HG02840 (cell line): ENCODE measurements at regions not wholly inside any gene's neighbourhood (a gene's known extent, or its start where the extent isn't known, plus 50 kb on each side); places are given as distances from the start of the nearest gene placed in this dataset.
A peak's percentile ranks its signal among the peaks of the same experiment; 100 is the strongest.

ENCODE experiments used
- ATAC-seq: cut with Tn5 transposase; IDR thresholded peaks from one replicate; pipeline ENCODE4 v1.9.1; 2021; ENCODE audit warnings: mild to moderate bottlenecking, moderate library complexity, moderate number of reproducible peaks; ENCODE audit not compliant: unreplicated experiment, low FRiP score

DNA sequence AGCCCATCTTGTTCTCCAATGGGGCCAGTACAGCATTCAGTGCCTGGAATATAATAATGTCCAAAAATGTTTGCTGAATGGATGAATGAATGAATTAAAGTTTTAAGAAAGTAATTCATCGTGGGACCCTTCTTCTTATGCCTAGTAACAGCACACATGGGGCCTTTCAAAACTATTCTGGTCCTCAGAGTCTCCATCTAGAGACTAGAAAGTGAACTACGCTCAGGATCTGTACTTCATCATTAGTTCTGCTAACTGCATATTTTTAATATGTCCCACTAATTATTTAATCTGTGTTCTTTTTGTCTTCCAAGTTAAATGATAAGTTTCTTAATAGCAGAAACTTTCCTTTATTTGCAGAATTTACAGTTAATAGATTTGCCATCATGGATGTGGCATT lies 172.5 kb downstream of the SMAD2 start:
- ATAC-seq = no peak

DNA sequence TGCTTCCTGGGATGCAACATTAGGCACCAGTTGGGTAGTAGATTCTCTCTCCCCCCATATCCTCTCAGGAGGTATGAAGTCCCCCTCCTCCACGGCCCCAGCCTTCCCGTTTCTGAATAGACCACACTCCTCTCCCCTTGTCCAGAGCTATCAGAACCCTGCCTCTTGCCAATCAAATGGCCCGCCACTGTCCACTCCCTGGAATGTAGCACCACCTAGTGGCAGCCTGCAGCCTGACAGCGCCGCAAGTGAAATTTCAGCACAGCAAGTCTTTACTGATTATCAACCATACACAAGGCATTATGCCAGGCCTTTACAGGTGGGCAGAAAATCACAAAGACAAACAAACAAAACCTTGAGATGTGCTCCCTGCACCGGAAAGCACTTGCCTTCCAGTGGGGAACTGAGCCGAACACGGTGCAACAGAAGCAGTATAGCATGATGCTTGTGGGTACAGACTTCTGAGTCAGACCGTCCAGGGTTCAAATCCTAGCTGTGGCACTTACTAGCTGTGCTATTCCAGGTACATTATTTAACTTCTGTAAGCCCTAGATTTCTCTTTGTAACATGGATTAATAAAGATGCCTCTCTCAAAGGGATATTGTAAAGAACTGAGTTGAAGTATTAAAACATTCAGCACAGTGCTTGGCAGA lies 174.0 kb downstream of the SMAD2 start:
- ATAC-seq = no peak

DNA sequence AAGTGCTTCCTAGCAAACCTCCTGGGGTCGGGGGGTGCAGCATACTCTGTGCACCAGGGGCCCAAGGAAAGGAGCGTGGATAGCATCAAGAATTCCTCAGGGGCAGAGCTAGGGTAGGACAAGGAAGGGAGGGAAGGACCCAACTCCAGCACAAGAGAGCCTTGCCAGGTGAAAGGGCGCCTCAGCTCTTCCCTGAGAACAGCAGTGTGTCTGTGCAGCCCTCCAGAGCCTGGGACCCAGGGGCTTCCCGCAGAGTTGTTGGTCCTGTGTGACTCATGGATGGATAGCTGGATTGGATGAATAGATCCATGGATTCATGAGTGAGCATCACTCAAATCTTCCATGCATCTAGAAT lies 175.4 kb downstream of the SMAD2 start:
- ATAC-seq = no peak

DNA sequence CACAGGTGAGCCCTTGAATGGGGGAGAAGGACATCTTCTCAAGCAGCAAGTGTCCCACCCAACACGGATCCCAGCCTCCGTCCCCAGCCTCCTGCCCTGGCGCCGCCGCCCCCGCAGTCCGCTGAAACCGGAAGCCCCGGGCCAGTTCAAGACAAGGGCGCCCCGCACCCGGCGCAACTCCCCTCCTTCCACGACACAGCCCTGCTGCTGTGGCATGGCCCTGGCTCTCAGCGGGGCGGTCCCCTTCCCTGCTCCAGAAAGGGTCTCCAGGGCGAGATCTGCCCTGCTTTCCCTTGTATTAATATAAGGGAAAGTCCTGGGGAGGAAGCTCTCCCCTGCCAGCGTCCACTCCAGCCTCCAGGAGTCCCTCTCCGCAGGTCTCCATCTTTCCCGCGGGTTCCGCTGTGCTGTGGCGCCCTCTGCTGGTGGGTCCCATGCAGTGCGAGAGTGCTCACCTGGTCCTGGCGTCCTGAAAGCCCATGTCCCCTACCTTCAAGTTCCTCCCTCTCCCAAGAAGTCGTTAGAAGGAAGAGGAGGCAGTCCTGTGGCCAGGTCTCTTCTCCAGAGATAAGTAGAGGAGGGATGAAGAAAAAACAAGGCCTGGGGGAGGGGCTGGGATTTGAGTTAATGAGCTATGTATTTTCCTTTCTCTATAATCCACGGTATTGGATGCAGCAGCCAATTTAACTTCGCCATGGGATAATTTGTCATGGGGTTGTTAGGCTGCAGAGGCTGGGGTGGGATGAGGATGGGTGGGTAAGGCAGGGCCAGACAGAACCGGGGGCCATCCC lies 176.0 kb downstream of the SMAD2 start:
- no peak for ATAC-seq

DNA sequence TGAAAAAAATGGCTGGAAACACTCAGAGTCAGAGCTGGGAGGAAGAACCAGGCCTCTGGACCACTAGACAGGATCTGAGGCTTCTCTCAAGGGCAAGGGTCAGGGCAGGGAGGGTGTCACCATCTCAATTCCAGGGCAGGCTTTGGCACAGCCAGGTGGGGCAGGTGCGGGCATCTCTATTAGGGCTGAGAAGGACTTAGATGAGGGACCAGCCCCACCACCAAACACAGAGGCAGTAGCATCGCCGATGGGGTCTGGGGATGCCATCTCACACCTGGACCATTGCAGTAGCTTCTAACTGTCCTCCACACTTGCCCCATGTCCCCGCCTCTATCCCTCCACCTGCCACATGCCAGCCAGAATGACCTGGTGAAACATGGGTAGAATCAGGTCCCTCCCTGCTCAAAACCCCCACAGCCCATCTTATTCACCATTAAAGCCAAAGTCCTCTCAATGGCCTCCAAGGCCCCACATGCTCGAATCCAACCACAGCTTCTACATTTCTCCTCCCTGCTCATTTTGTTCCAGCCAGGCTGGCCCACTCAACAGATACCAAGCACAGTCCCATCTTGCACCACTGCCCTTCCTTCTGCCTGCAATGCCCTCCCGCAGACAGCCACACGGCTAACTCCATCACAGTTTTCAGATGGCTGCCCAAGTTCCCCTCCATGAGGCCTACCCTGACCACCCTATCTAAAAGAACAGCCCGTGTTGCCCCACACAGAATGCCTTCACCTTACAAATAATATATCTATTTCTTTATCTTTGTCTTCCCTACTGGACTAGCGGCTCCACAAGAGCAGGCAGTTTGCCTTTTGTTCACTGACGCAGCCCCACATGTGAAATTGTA lies 177.4 kb downstream of the SMAD2 start:
- no peak for ATAC-seq

DNA sequence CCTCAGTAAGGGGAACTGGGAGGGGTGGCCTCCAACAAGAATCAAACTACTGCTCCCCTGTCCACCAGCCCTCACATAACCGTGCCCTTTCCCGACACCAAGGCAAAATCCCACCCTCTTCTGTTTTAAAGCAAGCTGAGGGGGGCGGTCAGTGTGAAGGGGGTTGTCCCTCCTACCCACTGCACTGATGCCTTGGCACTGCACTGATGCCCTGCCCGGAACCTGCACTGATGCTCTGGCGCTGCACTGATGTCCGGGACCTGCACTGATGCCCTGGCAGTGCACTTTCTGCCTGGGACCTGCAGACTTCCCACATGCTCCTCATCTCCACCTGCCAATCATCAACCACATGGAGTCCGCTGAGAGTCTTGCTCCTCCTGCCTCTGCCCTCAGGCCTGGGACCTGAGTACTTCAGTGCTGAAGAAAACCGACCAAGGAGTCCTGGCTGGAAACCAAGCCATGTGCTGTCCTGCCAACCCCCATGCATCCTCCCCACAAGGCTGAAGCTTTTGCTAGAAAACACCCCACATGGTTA lies 179.5 kb downstream of the SMAD2 start:
- ATAC-seq = no peak

DNA sequence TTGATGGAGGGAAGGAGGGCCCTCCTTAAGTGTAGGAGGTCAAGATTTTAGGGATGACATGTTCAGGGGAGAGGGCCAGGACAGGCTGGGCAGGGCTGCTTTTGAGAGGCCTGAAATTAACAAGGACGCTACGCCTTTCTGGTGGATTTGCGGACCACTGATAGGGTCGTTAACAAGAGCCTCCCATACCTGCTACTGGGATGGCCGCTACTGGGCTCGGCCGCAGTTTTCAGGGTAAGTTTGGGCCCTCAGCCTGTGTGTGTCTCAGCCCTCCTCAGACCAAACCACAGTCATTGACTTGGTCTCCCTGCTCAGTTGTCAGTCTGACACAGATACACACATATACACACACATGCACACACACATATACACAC lies 180.9 kb downstream of the SMAD2 start:
- ATAC-seq = no peak

DNA sequence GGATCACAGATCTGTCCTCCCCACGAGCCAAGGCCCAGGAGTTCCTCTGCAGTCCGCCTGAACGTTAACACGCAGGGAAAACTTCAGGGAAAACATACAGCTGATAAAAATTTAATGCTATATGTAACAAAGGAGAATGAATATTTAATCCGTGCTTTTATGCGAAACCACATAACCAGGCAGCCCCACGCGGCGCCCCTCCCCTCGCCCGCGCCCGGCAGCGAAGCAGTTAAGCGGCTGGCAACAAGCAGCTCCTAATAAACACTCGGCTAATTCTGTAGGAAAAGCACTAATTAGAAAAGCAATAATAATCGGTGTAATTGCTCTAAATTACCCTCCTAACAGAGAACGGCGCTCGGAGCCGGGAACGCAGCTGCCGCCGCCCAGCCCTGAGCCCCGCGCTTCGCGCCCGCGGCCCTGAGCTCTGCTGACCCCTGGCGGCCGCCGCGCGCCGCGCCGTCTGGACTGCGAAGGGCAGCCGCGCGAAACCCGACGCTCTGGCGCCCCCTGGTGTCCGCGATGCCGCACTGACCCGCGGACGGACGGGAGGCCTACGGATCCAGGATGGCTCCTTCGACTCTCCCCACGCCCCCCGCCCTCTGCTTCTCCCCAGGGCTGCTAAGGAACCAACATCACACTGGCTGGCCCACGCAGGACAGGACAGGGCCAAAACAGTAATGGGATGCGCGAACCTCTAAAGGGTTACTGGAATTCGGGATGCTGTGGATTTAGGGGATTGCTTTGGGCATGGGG lies 181.4 kb downstream of the SMAD2 start:
- peak; percentile 69 for ATAC-seq

DNA sequence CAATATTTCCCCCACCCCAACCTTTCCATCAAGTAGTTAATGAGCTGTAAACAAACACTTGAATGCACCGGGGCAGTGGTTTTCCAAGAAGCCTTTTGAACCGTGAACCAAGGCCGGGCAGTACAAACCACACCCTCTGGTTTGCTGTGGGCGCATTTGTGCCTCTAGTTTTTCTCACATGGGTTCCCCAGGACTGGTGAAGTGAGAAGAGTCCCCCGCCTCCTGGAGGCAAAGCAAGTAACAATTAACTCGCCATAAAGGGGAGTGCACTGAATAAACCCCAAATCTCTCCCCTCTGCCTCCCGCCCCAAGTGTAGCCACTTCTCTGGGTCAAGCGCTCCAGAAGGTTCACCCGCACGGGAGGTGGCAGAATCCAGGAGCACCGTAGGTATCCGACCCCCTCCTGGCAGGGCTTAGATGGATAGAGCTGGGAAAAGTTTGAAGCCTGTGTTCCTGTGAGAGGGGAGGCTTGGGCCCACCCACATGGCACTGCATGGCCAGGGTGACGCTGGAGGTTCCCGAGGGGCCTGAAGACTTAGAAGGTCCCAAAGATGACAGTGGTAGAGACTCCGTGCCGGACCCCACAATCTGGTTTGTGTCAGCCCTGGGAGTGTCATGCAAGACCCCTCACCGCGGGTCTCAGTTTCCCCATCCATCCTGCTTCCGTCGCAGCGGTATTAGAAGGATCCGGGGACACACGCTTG lies 182.2 kb downstream of the SMAD2 start:
- no peak for ATAC-seq

DNA sequence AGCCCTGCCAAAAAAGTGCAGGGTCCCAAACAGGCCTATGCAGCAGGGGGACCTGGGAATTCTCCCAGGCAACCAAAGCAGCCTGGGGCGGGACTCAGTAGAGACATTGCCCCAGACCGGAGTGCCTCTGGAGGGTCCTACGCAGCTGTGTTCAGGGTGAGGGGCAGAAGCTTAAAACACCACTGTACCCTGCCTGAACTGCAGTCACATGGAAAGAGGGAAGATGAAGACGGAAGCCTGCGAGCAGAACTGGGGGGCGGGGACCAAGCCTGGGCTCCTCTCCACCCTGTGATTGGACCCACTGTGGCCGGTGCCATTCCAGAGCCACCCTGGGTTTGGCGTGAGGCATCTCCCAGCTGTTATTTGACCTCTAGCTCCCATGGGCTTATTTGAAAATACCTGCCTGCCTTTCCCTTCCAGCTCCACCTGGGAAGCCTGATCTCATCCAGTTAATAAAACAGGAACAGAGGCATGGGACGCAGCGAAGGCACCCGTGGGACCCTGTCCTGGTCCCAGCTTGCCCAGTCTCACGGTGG lies 183.1 kb downstream of the SMAD2 start:
- no peak for ATAC-seq

DNA sequence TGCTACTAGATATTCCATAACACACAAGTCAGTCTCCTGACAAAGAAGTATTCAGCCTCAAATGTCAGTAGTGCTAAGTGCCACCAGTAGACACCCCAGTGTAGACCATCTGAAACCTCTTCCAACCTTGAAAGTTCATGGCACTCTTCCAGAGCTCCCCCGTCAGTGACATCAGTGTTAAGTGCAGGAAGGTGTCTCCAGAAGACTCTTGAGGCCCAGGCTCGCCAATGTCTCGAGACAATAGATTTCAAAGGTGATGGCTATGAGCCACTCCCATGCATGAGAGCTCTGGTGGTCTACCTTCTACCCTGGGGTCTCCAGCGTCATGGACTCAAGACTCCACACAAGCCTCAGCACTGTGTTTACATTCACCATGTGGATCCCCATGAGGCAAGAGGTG lies 183.8 kb downstream of the SMAD2 start:
- ATAC-seq = no peak

DNA sequence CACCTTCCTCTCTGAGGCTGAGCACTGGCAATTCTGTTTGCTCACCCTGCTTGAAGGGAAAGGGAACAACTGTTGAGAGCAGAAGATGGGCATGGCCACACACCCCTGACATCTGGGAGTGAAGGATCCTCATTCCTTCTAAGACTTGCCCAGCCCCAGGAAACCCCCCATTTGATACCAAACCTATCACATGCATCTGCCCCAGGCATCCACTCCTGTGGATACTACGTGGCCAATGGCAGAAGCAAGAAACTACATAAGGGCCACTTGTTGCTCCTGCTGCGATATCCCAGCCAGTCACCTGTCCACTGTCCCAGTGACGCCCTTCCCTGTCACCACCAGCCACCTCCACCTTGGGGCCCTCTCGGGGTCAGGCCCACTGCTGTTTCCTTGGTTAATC lies 185.2 kb downstream of the SMAD2 start:
- no peak for ATAC-seq

DNA sequence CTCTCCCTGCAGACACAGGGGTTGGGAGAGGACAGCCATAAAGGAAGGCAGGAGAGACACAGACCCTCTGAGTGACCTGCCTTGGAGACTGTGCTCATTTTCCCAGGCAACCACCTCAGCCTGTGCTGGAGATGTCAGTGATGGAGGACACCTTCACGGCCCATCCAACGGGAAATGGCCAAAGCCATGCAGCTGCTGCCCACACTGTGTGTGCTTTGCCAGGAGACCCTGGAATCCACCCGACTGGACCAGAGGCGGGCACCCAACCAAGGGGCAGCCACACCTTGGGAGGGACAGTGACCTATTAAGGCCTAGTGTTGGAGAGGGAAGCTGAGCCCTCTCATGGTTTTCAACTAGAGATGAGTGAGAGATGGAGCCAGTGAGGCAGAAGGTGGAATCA lies 192.5 kb downstream of the SMAD2 start:
- no peak for ATAC-seq

DNA sequence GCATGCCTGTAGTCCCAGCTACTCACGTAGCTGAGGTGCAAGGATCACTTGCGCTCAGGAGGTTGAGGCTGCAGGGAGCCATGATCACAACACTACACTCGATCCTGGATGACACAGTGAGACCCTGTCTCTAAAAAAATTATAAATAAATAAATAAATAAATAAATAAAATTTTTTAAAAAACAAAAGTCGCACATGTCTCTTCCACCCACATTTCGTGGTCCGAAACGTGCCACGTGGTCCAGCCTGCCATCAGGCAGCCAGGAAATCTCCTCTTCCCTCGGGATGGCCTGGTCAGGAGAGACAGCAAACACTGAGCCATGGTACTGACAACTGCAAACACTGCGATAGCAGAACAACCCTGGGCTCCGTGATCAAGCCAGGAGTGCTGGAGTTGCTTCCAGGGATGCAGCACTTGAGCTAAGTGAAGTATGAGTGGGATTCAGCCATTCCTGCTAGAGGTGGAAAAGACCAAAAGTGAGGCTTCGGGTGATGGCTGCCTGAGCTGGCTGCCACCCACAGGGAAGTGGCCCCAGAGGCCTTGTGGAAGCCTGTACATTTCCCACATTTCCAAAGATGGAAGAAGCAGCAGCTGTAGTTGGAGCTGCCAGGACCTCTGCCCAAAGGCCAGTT lies 193.1 kb downstream of the SMAD2 start:
- ATAC-seq = no peak

DNA sequence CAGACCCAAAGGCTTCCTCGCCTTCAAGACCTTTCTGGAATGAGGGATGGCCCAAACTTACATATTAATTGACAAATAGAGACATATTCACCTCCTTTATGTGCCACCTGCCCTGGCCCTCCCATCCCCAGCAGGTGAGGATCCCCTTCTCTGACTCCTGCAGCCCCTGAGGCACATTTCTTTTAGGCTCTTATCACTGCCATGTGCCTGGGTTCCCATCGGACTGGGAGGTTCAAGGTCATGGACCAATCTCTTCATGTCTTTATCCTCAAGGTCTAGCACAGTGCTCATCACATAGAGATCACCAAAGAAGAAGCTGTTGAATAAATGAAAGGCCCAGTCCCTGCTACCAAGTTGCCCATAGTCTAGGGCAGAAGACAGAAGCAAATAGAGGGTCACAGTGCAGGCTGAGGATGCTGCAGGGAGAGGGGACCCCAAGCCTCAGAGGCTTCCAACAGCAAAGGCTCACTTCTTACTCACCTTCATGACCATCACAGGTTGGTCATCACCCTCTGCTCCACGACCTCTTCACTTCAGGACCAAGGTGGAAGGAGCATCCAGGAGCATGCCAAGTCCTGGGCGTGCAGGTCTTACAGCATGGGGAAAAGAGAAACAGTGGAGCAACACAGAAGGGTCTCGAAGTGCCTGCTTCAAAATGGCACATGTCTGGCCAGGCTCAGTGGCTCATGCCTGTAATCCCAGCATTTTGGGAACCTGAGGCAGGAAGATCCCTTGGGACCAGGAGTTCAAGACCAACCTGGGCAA lies 193.9 kb downstream of the SMAD2 start:
- ATAC-seq = no peak

DNA sequence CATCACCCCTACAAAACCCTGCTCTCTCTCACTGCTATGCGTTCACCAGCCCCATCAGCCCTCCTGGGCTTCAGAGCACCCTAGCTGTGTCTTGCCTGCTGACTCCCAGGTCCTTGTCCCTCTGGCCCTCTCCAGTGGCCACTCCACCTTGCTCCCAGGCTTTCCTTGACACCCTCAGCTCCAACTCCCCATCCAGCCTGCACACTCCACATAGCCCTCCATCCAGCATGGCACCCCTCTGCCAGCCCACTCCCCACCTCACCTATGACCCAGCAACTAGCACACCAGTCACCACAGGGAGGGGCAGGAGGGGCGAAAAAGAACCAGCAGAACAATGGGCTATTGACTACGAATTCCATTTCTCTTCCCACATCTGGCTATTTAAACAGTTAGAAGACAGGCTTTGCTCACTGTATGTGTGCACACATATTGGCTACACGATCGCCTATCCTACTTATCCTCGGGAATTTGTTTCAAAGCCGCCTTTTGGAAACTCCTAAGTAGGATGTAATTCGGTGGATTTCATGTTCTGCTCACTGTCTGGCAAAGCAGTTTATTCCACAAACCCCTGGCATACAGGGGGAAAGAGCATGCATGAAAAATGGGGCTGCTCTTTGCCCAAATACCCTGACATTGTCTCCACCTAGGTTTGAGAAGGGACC lies 195.3 kb downstream of the SMAD2 start:
- no peak for ATAC-seq

DNA sequence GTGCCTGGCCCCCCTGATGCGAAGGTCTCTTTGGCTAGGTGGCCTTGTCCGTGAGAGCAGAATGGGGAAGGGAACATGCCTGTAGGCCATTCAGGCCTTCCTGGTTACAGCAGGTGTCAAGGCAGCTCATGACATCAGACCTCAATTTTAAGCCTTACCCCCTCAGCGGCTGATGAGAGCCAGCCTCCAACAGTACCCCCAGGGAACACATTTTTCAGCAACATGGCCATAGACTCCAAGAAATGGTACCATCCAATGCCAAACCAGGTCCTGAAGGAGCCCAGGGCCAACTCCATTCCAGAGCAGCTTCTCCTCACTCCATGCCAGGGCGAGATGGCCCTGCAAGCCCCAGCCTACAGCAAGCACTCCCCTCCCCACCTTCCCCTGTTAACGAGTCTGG lies 199.2 kb downstream of the SMAD2 start:
- no peak for ATAC-seq

DNA sequence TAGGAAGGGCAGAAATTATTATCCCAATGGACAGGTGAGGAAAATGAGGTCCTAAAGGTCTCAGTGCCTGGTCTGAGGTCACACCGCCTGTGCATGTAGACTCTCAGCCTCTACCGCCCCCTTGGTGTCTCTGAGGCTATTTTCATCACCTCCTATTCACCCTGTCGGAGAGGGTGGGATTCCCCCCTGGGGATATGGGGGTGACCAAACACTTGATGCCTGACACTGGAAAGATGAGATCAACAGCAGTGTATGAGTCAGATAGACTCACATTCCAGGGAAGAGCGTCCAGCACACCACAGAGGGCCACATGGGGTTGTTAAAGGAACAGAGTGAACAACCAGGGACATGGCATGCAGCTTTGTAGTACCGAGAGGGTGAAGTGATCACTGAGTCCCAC lies 199.7 kb downstream of the SMAD2 start:
- ATAC-seq = no peak
